ENCODE measurements at regions not wholly inside any gene's neighbourhood (a gene's known extent, or its start where the extent isn't known, plus 50 kb on each side); places are given as distances from the start of the nearest gene placed in this dataset.
"Not testable (repeated sequence)": the region's sequence is repeated elsewhere in the genome, so short reads cannot be mapped to it uniquely, and the experiment has no call there.

DNA sequence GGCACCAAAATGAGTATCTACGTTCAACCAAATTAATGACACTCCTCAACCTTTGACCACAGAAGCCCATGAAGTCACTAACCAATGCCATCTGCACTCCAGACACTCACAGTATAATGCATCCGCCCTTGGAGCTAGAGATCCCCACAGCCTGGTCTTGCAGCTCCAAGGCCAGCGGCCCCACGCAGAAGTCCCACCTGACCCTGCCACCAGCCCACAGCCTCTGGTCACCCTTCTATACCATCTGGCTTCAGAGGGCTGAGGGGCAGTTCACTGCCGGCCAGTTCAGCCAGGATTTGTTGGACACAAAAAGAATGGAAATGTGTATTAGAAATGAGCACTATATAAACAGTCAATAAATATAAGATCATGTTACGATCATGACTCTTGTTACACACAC is 211.2 kb downstream of the RRAGC start:
- no peak overlapping the region for H3K4me3 ChIP-seq (ENCODE audit: low read depth, low read length)
- no peak for DNase-seq (ENCODE audit: low read depth, low spot score)
- ChIA-PET CTCF (no interaction called here), POLR2A (no interaction called here)
- TF ChIP-seq, protein P1, sequence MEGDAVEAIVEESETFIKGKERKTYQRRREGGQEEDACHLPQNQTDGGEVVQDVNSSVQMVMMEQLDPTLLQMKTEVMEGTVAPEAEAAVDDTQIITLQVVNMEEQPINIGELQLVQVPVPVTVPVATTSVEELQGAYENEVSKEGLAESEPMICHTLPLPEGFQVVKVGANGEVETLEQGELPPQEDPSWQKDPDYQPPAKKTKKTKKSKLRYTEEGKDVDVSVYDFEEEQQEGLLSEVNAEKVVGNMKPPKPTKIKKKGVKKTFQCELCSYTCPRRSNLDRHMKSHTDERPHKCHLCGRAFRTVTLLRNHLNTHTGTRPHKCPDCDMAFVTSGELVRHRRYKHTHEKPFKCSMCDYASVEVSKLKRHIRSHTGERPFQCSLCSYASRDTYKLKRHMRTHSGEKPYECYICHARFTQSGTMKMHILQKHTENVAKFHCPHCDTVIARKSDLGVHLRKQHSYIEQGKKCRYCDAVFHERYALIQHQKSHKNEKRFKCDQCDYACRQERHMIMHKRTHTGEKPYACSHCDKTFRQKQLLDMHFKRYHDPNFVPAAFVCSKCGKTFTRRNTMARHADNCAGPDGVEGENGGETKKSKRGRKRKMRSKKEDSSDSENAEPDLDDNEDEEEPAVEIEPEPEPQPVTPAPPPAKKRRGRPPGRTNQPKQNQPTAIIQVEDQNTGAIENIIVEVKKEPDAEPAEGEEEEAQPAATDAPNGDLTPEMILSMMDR (IDR thresholded peaks at IDR 0.05; ENCODE audit: insufficient read depth, low read length, missing control alignments): no peak

DNA sequence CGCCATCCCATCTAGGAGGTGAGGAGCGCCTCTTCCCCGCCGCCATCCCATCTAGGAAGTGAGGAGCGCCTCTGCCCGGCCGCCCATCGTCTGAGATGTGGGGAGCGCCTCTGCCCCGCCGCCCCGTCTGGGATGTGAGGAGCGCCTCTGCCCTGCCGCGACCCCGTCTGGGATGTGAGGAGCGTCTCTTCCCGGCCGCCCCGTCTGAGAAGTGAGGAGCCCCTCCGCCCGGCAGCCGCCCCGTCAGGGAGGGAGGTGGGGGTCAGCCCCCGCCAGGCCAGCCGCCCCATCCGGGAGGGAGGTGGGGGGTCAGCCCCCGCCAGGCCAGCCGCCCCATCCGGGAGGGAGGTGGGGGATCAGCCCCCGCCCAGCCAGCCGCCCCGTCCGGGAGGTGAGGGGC is 212.2 kb downstream of the RRAGC start:
- H3K4me3 ChIP-seq (ENCODE audit: low read depth, low read length); POLR2A ChIA-PET; CTCF ChIA-PET; DNase-seq (ENCODE audit: low read depth, low spot score): not testable (repeated sequence)

DNA sequence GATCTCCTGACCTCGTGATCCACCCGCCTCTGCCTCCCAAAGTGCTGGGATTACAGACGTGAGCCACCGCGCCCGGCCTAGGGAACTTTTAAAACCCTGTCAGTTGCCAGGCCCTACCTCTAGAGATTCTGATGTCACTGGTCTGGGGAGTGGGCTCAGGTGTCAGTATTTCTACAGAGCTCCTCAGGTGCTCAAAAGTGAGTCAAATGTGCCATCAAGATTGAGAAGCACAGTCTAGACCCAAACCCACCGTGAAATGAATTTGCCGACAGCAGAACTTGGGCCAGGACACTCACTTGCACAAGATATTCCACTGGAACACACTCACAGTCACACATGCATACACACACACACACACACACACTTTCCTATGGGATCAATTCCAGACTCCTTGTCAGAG is 215.5 kb downstream of the RRAGC start:
- ChIA-PET CTCF (no interaction called here), POLR2A (no interaction called here)
- no peak overlapping the region for H3K4me3 ChIP-seq (ENCODE audit: low read depth, low read length)
- TF ChIP-seq, protein P1 (IDR thresholded peaks at IDR 0.05; ENCODE audit: insufficient read depth, low read length, missing control alignments): no peak
- no peak for DNase-seq (ENCODE audit: low read depth, low spot score)

DNA sequence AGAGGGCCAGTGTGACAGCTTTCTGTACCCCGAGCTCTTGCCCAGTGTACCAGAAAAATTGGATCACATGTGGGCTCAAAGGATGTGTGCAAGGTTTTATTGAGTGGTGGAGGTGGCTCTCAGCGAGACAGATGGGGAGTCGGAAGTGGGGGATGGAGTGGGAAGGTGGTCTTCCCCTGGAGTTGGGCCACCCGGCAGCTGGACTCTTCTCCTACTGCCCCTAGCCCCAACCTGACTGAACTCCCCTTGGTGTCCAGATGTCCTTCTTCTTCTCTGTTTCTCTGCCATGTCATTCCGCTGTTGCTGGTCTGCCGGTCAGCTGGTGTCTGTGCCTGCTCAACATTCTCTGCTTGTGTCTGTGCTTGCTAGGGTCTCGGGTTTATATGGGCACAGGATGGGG is 217.9 kb downstream of the RRAGC start:
- ChIA-PET POLR2A (no interaction called here), CTCF (no interaction called here)
- TF ChIP-seq, protein P1 (IDR thresholded peaks at IDR 0.05; ENCODE audit: insufficient read depth, low read length, missing control alignments): no peak
- DNase-seq (ENCODE audit: low read depth, low spot score): no peak
- H3K4me3 ChIP-seq (ENCODE audit: low read depth, low read length): no peak overlapping the region

DNA sequence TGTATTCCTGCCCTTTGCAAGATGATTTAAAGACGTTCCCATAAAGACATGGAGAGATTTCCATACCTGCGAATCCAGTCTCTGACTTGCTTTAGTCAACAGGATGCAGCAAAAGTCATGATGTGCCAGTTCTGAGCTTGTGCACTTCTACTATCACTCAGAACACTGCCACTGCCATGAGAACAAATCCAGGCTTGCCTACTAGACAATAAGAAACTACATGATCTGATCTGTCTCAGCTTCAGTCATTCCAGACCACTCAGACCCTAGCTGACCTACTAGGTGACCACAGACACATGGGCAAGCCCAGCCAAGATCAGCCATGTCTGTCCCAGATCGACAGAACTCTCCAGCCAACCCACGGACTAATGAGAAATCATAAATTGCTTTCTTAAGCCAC is 219.2 kb downstream of the RRAGC start:
- TF ChIP-seq, protein P1 (IDR thresholded peaks at IDR 0.05; ENCODE audit: insufficient read depth, low read length, missing control alignments): no peak
- DNase-seq (ENCODE audit: low read depth, low spot score): no peak
- H3K4me3 ChIP-seq (ENCODE audit: low read depth, low read length): no peak overlapping the region
- ChIA-PET POLR2A (no interaction called here), CTCF (no interaction called here)

DNA sequence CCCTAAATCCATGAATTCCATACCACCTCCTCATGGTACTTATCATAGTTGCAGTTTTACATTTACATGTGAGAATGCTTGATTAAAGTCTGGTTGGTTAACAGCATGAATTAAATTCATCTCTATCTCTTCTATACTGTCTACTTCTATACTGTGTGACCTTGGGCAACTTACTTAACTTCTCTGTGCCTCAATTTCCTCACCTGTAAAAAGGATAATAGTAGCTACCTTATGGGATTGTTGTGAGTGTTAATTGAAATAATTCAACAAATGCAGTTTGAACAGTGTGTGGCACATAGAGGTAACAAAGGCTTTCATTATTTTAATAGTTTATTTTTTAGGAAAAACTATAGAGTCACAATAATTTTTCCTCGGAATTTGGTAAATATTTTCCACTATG is 231.3 kb downstream of the RRAGC start:
- TF ChIP-seq, protein P1 (IDR thresholded peaks at IDR 0.05; ENCODE audit: insufficient read depth, low read length, missing control alignments): no peak
- ChIA-PET CTCF (no interaction called here), POLR2A (no interaction called here)
- H3K4me3 ChIP-seq (ENCODE audit: low read depth, low read length): no peak overlapping the region
- DNase-seq (ENCODE audit: low read depth, low spot score): no peak

DNA sequence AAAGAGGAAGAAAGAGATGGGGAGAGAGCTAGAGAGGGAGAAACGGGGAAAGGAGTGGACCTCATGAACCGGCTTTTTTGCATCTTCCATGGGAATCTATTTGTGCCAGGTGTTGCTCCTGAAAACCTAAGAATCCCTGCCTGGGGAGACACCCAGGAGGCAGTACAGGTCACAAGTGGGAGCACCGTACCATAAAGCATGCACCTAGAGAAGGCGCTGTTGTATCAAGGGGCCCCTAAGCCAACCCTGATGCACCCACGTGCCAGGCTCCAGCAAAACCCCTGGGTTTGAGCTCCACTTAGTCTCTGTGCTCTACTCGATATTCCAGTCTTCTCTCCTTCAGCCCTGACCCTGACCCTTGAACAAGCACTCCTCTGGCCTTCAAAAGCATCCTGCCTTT is 233.6 kb downstream of the RRAGC start:
- TF ChIP-seq, protein P1 (IDR thresholded peaks at IDR 0.05; ENCODE audit: insufficient read depth, low read length, missing control alignments): no peak
- POLR2A ChIA-PET: no interaction called here

More for the DNA sequence above, 233.6 kb downstream of the RRAGC start:
- CTCF ChIA-PET: no interaction called here
- H3K4me3 ChIP-seq (ENCODE audit: low read depth, low read length): no peak overlapping the region
- no peak for DNase-seq (ENCODE audit: low read depth, low spot score)
